DMS53 treated with DMSO at 0.1 percent for 48 hours (cell line): ENCODE measurements at regions not wholly inside any gene's neighbourhood (a gene's known extent, or its start where the extent isn't known, plus 50 kb on each side); places are given as distances from the start of the nearest gene placed in this dataset.

Source experiments
- DNase-seq: peaks from one replicate; lab custom pipeline; 2025; ENCODE audit not compliant: unreplicated experiment; lab: John Stamatoyannopoulos, UW

- no peak for DNase-seq
Measured at GRCh38 chr16:86285938-86286921, 224.1 kb upstream of the FOXF1 start.

- DNase-seq: no peak
Measured at GRCh38 chr16:86286991-86287663, 223.2 kb upstream of the FOXF1 start.

- DNase-seq: no peak
Measured at GRCh38 chr16:86287664-86288201, 222.6 kb upstream of the FOXF1 start.

- no peak for DNase-seq
Measured at GRCh38 chr16:86288716-86289294, 221.5 kb upstream of the FOXF1 start.

GRCh38 chr16:86289304-86289703, 221.0 kb upstream of the FOXF1 start:
- DNase-seq: no peak

- DNase-seq: no peak
Measured at GRCh38 chr16:86289907-86290306, 220.4 kb upstream of the FOXF1 start.

- no peak for DNase-seq
Measured at GRCh38 chr16:86291491-86291890, 218.8 kb upstream of the FOXF1 start.

GRCh38 chr16:86292171-86292775, 218.1 kb upstream of the FOXF1 start:
- no peak for DNase-seq

- no peak for DNase-seq
Measured at GRCh38 chr16:86292942-86293341, 217.4 kb upstream of the FOXF1 start.

GRCh38 chr16:86293906-86294305, 216.4 kb upstream of the FOXF1 start:
- no peak for DNase-seq

- DNase-seq: no peak
Measured at GRCh38 chr16:86294535-86295196, 215.7 kb upstream of the FOXF1 start.

- no peak for DNase-seq
Measured at GRCh38 chr16:86296256-86296655, 214.1 kb upstream of the FOXF1 start.

- DNase-seq: no peak
Measured at GRCh38 chr16:86297391-86297790, 212.9 kb upstream of the FOXF1 start.

- no peak for DNase-seq
Measured at GRCh38 chr16:86297866-86298757, 212.2 kb upstream of the FOXF1 start.

GRCh38 chr16:86298758-86299134, 211.6 kb upstream of the FOXF1 start:
- DNase-seq: no peak

GRCh38 chr16:86299882-86300610, 210.3 kb upstream of the FOXF1 start:
- DNase-seq: no peak

GRCh38 chr16:86300746-86301481, 209.4 kb upstream of the FOXF1 start:
- no peak for DNase-seq

- no peak for DNase-seq
Measured at GRCh38 chr16:86302421-86303109, 207.8 kb upstream of the FOXF1 start.
